Stimulated activated CD4-positive, alpha-beta T cell treated with anti-CD3 and anti-CD28 coated beads, Interleukin-15, amount 100 ng/mL, for 48 hours (primary cell): ENCODE measurements at regions not wholly inside any gene's neighbourhood (a gene's known extent, or its start where the extent isn't known, plus 50 kb on each side); places are given as distances from the start of the nearest gene placed in this dataset.

Experiments used
- DNase-seq, 2 donors: peaks; one replicate each; pipeline ENCODE4 v3.0.0-alpha.2; 2020; ENCODE audit warnings: low read depth in 2 of 2

- no peak for DNase-seq
Observed at GRCh38 chr10:29962166-29962850, 97.1 kb downstream of the JCAD start.

- DNase-seq = no peak
Observed at GRCh38 chr10:29961351-29961750, 98.0 kb downstream of the JCAD start.

- DNase-seq = no peak
Observed at GRCh38 chr10:29960261-29960660, 99.1 kb downstream of the JCAD start.

GRCh38 chr10:29959586-29959985, 99.8 kb downstream of the JCAD start:
- DNase-seq = no peak

- no peak for DNase-seq
Observed at GRCh38 chr10:29958440-29958839, 100.9 kb downstream of the JCAD start.

GRCh38 chr10:29957907-29958331, 101.5 kb downstream of the JCAD start:
- DNase-seq = no peak

- no peak for DNase-seq
Observed at GRCh38 chr10:29957236-29957635, 102.2 kb downstream of the JCAD start.

- DNase-seq = no peak
Observed at GRCh38 chr10:29956335-29956924, 103.0 kb downstream of the JCAD start.

- no peak for DNase-seq
Observed at GRCh38 chr10:29955329-29955935, 104.0 kb downstream of the JCAD start.

GRCh38 chr10:29951441-29951931, 107.9 kb downstream of the JCAD start:
- no peak for DNase-seq

GRCh38 chr10:29950391-29950790, 109.0 kb downstream of the JCAD start:
- no peak for DNase-seq

- DNase-seq = no peak
Observed at GRCh38 chr10:29949411-29950011, 109.9 kb downstream of the JCAD start.

GRCh38 chr10:29948881-29949355, 110.5 kb downstream of the JCAD start:
- no peak for DNase-seq

GRCh38 chr10:29947701-29948060, 111.7 kb downstream of the JCAD start:
- DNase-seq = no peak

GRCh38 chr10:29946953-29947700, 112.3 kb downstream of the JCAD start:
- no peak for DNase-seq

- no peak for DNase-seq
Observed at GRCh38 chr10:29946614-29946952, 112.8 kb downstream of the JCAD start.

GRCh38 chr10:29941476-29941875, 117.9 kb downstream of the JCAD start:
- no peak for DNase-seq

GRCh38 chr10:29932991-29933390, 126.4 kb downstream of the JCAD start:
- DNase-seq = no peak

- DNase-seq = no peak
Observed at GRCh38 chr10:29931833-29932232, 127.6 kb downstream of the JCAD start.

GRCh38 chr10:29929006-29929405, 130.4 kb downstream of the JCAD start:
- DNase-seq = no peak

- DNase-seq = no peak
Observed at GRCh38 chr10:29926693-29927048, 132.7 kb downstream of the JCAD start.
